GM12878 (cell line): ENCODE measurements at regions not wholly inside any gene's neighbourhood (a gene's known extent, or its start where the extent isn't known, plus 50 kb on each side); places are given as distances from the start of the nearest gene placed in this dataset.

ENCODE experiments used
- ATAC-seq: fragments of 200-7000 bp; cut with Tn5 transposase; 3 replicates; pipeline ENCODE4 v1.9.1; 2020; ENCODE audit warnings: mild to moderate bottlenecking, moderate library complexity
- BruUV-seq: library from RNA; stranded (reverse); fragments of 400-500 nt; replicated peaks from 2 replicates; lab custom pipeline; 2021; lab: Mats Ljungman, UMichigan
- CTCF ChIA-PET: fragments of 300-600 bp; sonication (Branson Sonifier 250); formaldehyde crosslinking; extraction: SDS; loops from one replicate; lab custom pipeline; 2021; ENCODE audit warnings: inconsistent platforms; lab: Yijun Ruan, JAX
- POLR2A ChIA-PET: fragments of 350-600 bp; formaldehyde crosslinking; extraction: SDS; loops from one replicate; lab custom pipeline; 2021; ENCODE audit warnings: inconsistent platforms; lab: Charles Lee
- RAD21 ChIA-PET: fragments of 300-600 bp; sonication (Branson Sonifier 250); formaldehyde crosslinking; loops from one replicate; lab custom pipeline; 2023; ENCODE audit warnings: antibody characterized with exemption; ENCODE audit not compliant: unreplicated experiment; lab: Charles Lee
- SMC1A ChIA-PET: fragments of 300-600 bp; sonication (Branson Sonifier 250); formaldehyde crosslinking; loops from one replicate; lab custom pipeline; 2023; ENCODE audit not compliant: unreplicated experiment, uncharacterized antibody; lab: Charles Lee
- DNase-seq: peaks from one replicate; pipeline ENCODE4 v3.0.0-alpha.2; 2011; ENCODE audit warnings: low read depth, low spot score
- FAIRE-seq: peaks from 3 replicates; lab custom pipeline; 2011; peaks lifted over from hg19 to GRCh38; lab: Jason Lieb, UNC
- H2AFZ ChIP-seq: 2 replicates; pipeline ENCODE4 v1.6.0; 2011; ENCODE audit warnings: low read depth, low read length, control low read depth; ENCODE audit not compliant: control insufficient read depth
- H3K27ac ChIP-seq: 2 replicates; pipeline ENCODE4 v1.5.1; 2011; ENCODE audit warnings: control low read depth; ENCODE audit not compliant: control insufficient read depth, insufficient read depth
- H3K27me3 ChIP-seq, 2 experiments: replicated peaks in 1 of 2; 2 replicates each; pipeline versions ENCODE4 v1.6.0 to v1.6.1; 2011; ENCODE audit warnings: low read length in 1 of 2; ENCODE audit not compliant: control insufficient read depth in 2 of 2, insufficient read depth in 2 of 2
- H3K36me3 ChIP-seq, 2 experiments: 2 replicates each; pipeline ENCODE4 v1.5.1; 2011; ENCODE audit warnings: low read length in 1 of 2; ENCODE audit not compliant: control insufficient read depth in 2 of 2, insufficient read depth in 2 of 2
- H3K4me1 ChIP-seq: 2 replicates; pipeline ENCODE4 v1.6.1; 2011; ENCODE audit warnings: mild to moderate bottlenecking, low read length, moderate library complexity, mixed read lengths; ENCODE audit not compliant: control insufficient read depth, insufficient read depth
- H3K4me2 ChIP-seq: 2 replicates; pipeline ENCODE4 v1.6.0; 2011; ENCODE audit warnings: control low read depth; ENCODE audit not compliant: control insufficient read depth, insufficient read depth
- H3K4me3 ChIP-seq: fragments of 200-600 bp; sonication (generic); 2 replicates; pipeline ENCODE4 v1.5.1; 2016
- H3K79me2 ChIP-seq: 2 replicates; pipeline ENCODE4 v1.6.0; 2011; ENCODE audit warnings: low read length; ENCODE audit not compliant: control insufficient read depth, insufficient read depth
- H3K9ac ChIP-seq: 2 replicates; pipeline ENCODE4 v1.8.0; 2011; ENCODE audit warnings: low read length, control low read depth, mixed read lengths; ENCODE audit not compliant: control insufficient read depth, insufficient read depth
- H3K9me3 ChIP-seq: replicated peaks from 3 replicates; pipeline ENCODE4 v1.5.1; 2011; ENCODE audit warnings: mild to moderate bottlenecking, low read length; ENCODE audit not compliant: control insufficient read depth, insufficient read depth
- H4K20me1 ChIP-seq: 2 replicates; pipeline ENCODE4 v1.6.0; 2011; ENCODE audit not compliant: control insufficient read depth, insufficient read depth
- FOXK2 ChIP-seq: fragments of 450-650 bp; IDR thresholded peaks from 2 replicates; pipeline ENCODE4 v1.6.1; 2017; ENCODE audit warnings: mild to moderate bottlenecking, moderate library complexity
- KLF5 ChIP-seq: fragments of 450-650 bp; IDR thresholded peaks from 2 replicates; pipeline ENCODE4 v1.6.1; 2014; ENCODE audit warnings: mild to moderate bottlenecking; ENCODE audit not compliant: partially characterized antibody
- NR2C1 ChIP-seq: fragments of 450-650 bp; IDR thresholded peaks from 2 replicates; pipeline ENCODE4 v1.6.1; 2017; ENCODE audit warnings: antibody characterized with exemption, mild to moderate bottlenecking, moderate library complexity
- PML ChIP-seq: IDR thresholded peaks from 2 replicates; pipeline ENCODE4 v1.6.1; 2012; ENCODE audit warnings: low read length, inconsistent platforms
- RELA ChIP-seq: fragments of 450-650 bp; IDR thresholded peaks from 2 replicates; pipeline ENCODE4 v1.8.0; 2014; ENCODE audit warnings: borderline replicate concordance; ENCODE audit not compliant: partially characterized antibody
- STAT3 ChIP-seq: IDR thresholded peaks from 2 replicates; pipeline ENCODE4 v1.6.1; 2011; ENCODE audit warnings: low read depth, low read length, improper control_type of control experiment
- ZZZ3 ChIP-seq: IDR thresholded peaks from 2 replicates; pipeline ENCODE4 v1.6.1; 2011; ENCODE audit warnings: low read depth; ENCODE audit not compliant: control insufficient read depth, insufficient read length
- WGBS: methylation state at CpG from one replicate; pipeline ENCODE4 v1.1.6; 2016; ENCODE audit warnings: low lambda C conversion rate; ENCODE audit not compliant: insufficient replicate concordance, insufficient coverage; ENCODE audit errors: missing lambda C conversion rate; 5-methylcytosine and 5-hydroxymethylcytosine counted together
- in situ Hi-C: fragments of 300-500 bp; cut with MboI; formaldehyde crosslinking; loops from 9 replicates; pipeline ENCODE4 v1.14.3; 2018; ENCODE audit warnings: mixed read lengths
- intact Hi-C: fragments of 100-400 bp; cut with micrococcal nuclease; formaldehyde crosslinking; loops from one replicate; pipeline ENCODE4 v1.14.2; 2022; ENCODE audit not compliant: unreplicated experiment
- TF ChIP-seq, protein P1 (sequence below), 3 experiments: IDR thresholded peaks in 2 of 3; conservative IDR thresholded peaks in 1 of 3; 2 replicates each; pipeline ENCODE4 v1.5.1; 2011; ENCODE audit warnings: low read depth in 3 of 3, low read length in 3 of 3, mild to moderate bottlenecking in 3 of 3, control low read depth in 2 of 3, moderate library complexity in 2 of 3, inconsistent platforms in 1 of 3, mixed read lengths in 1 of 3; ENCODE audit not compliant: control insufficient read depth in 2 of 3, insufficient read depth in 1 of 3; ENCODE audit errors: extremely low read depth in 1 of 3
- TF ChIP-seq, protein P2 (sequence below): fragments of 450-650 bp; IDR thresholded peaks from 2 replicates; pipeline ENCODE4 v1.6.1; 2017; ENCODE audit warnings: mild to moderate bottlenecking, moderate library complexity
- TF ChIP-seq, protein P3 (sequence below): IDR thresholded peaks from 2 replicates; pipeline ENCODE4 v1.6.1; 2012; ENCODE audit warnings: improper control_type of control experiment, low read depth, low read length; ENCODE audit not compliant: insufficient replicate concordance

DNA sequence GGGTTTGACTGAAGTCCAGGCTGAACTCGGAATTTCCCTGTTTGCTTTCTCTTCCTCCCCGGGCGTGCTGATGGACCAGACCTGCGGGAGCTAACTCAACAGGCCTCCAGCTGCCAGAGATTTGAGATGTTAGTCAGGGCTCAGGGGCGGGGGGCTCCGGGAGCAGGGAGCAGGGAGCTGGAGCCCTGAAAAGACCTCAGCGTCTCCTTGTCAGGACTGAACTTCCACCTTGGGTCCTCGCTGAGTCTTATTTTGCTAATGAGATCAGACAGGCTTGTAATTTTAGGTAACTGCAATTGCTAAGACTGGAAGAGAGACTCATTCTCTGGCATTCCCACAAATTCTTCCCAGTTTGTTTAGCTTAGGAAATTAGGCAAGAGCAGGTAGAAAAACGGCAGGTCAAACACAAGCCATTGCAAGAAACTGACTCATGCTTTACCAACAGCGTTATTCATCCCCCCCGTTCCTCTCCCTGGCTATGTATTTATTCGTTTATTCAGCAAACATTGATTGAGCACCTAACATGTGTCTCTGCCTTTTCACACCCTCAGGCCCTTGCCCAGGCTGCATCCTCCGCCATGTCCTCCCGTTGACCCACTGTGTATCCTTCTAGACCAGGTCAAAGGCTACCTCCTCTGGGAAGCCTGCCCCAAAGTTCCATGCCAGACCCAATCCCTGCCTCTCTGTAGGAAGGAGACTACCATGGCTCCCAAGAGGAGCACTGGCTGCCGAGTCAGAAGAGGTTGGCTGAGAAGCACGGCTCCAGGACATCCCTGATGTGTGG, 80.4 kb upstream of the DIO3 start:
- RAD21 ChIA-PET, result no interaction called here
- Histone ChIP-seq H3K4me2 (no peak overlapping the region), H3K4me3 (no peak overlapping the region), H3K27me3 (no peaks in the 10 kb centered on the region), H3K27ac (no peak overlapping the region), H3K36me3 (no peaks in the 10 kb centered on the region), H4K20me1 (no peaks in the 10 kb centered on the region), H2AFZ (no peak overlapping the region), H3K9me3 (no peaks in the 10 kb centered on the region; the same call in 2 of the 3 replicates), H3K79me2 (no peaks in the 10 kb centered on the region), H3K4me1 (no peaks in the 10 kb centered on the region), H3K9ac (no peak overlapping the region)
- WGBS, result 35% methylated on average over 16 of the region's 16 CpGs
- POLR2A ChIA-PET, result no interaction called here
- no peak for ATAC-seq
- CTCF ChIA-PET, result no interaction called here
- intact Hi-C loops, result no loop called here
- no peak for DNase-seq
- FAIRE-seq, result no peak
- no TSS peak for BruUV-seq
- SMC1A ChIA-PET, result no interaction called here
- TF ChIP-seq KLF5, result no peak
- TF ChIP-seq, protein P1, sequence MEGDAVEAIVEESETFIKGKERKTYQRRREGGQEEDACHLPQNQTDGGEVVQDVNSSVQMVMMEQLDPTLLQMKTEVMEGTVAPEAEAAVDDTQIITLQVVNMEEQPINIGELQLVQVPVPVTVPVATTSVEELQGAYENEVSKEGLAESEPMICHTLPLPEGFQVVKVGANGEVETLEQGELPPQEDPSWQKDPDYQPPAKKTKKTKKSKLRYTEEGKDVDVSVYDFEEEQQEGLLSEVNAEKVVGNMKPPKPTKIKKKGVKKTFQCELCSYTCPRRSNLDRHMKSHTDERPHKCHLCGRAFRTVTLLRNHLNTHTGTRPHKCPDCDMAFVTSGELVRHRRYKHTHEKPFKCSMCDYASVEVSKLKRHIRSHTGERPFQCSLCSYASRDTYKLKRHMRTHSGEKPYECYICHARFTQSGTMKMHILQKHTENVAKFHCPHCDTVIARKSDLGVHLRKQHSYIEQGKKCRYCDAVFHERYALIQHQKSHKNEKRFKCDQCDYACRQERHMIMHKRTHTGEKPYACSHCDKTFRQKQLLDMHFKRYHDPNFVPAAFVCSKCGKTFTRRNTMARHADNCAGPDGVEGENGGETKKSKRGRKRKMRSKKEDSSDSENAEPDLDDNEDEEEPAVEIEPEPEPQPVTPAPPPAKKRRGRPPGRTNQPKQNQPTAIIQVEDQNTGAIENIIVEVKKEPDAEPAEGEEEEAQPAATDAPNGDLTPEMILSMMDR (IDR thresholded peaks at IDR 0.05 in 2 of 3, conservative IDR thresholded peaks at IDR 0.05 in 1 of 3; ENCODE audit: control insufficient read depth in 2 of 3, extremely low read depth in 1 of 3, insufficient read depth in 1 of 3, low read depth in 3 of 3, low read length in 3 of 3), result no peak
- TF ChIP-seq FOXK2, result no peak
- no peak for TF ChIP-seq ZZZ3
- no peak for TF ChIP-seq STAT3
- TF ChIP-seq RELA, result no peak
- TF ChIP-seq, protein P2, sequence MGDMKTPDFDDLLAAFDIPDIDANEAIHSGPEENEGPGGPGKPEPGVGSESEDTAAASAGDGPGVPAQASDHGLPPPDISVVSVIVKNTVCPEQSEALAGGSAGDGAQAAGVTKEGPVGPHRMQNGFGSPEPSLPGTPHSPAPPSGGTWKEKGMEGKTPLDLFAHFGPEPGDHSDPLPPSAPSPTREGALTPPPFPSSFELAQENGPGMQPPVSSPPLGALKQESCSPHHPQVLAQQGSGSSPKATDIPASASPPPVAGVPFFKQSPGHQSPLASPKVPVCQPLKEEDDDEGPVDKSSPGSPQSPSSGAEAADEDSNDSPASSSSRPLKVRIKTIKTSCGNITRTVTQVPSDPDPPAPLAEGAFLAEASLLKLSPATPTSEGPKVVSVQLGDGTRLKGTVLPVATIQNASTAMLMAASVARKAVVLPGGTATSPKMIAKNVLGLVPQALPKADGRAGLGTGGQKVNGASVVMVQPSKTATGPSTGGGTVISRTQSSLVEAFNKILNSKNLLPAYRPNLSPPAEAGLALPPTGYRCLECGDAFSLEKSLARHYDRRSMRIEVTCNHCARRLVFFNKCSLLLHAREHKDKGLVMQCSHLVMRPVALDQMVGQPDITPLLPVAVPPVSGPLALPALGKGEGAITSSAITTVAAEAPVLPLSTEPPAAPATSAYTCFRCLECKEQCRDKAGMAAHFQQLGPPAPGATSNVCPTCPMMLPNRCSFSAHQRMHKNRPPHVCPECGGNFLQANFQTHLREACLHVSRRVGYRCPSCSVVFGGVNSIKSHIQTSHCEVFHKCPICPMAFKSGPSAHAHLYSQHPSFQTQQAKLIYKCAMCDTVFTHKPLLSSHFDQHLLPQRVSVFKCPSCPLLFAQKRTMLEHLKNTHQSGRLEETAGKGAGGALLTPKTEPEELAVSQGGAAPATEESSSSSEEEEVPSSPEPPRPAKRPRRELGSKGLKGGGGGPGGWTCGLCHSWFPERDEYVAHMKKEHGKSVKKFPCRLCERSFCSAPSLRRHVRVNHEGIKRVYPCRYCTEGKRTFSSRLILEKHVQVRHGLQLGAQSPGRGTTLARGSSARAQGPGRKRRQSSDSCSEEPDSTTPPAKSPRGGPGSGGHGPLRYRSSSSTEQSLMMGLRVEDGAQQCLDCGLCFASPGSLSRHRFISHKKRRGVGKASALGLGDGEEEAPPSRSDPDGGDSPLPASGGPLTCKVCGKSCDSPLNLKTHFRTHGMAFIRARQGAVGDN, result no peak
- TF ChIP-seq PML, result no peak
- no peak for TF ChIP-seq NR2C1
- TF ChIP-seq, protein P3, sequence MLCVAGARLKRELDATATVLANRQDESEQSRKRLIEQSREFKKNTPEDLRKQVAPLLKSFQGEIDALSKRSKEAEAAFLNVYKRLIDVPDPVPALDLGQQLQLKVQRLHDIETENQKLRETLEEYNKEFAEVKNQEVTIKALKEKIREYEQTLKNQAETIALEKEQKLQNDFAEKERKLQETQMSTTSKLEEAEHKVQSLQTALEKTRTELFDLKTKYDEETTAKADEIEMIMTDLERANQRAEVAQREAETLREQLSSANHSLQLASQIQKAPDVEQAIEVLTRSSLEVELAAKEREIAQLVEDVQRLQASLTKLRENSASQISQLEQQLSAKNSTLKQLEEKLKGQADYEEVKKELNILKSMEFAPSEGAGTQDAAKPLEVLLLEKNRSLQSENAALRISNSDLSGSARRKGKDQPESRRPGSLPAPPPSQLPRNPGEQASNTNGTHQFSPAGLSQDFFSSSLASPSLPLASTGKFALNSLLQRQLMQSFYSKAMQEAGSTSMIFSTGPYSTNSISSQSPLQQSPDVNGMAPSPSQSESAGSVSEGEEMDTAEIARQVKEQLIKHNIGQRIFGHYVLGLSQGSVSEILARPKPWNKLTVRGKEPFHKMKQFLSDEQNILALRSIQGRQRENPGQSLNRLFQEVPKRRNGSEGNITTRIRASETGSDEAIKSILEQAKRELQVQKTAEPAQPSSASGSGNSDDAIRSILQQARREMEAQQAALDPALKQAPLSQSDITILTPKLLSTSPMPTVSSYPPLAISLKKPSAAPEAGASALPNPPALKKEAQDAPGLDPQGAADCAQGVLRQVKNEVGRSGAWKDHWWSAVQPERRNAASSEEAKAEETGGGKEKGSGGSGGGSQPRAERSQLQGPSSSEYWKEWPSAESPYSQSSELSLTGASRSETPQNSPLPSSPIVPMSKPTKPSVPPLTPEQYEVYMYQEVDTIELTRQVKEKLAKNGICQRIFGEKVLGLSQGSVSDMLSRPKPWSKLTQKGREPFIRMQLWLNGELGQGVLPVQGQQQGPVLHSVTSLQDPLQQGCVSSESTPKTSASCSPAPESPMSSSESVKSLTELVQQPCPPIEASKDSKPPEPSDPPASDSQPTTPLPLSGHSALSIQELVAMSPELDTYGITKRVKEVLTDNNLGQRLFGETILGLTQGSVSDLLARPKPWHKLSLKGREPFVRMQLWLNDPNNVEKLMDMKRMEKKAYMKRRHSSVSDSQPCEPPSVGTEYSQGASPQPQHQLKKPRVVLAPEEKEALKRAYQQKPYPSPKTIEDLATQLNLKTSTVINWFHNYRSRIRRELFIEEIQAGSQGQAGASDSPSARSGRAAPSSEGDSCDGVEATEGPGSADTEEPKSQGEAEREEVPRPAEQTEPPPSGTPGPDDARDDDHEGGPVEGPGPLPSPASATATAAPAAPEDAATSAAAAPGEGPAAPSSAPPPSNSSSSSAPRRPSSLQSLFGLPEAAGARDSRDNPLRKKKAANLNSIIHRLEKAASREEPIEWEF, result no peak
- in situ Hi-C loops, result no loop called here
